ENCODE measurements at regions not wholly inside any gene's neighbourhood (a gene's known extent, or its start where the extent isn't known, plus 50 kb on each side); places are given as distances from the start of the nearest gene placed in this dataset.

GRCh38 chr17:70319516-70319915 is 150.2 kb downstream of the KCNJ2 start:
- H2BK20ac ChIP-seq (ENCODE audit: low read length) = no peak overlapping the region
- WGBS, 2 experiments (ENCODE audit: extremely low coverage in 1 of 2, insufficient coverage in 1 of 2, insufficient read length in 1 of 2, insufficient replicate concordance in 2 of 2, low coverage in 1 of 2, low lambda C conversion rate in 2 of 2, missing lambda C conversion rate in 1 of 2) = 74% methylated on average over 3 of the region's 3 CpGs; no CpG with 5 or more reads in 1 of the 2 experiments
- no peak overlapping the region for H2BK12ac ChIP-seq (ENCODE audit: low read depth, low read length)
- no peak overlapping the region for H3K4ac ChIP-seq (replicated peaks; ENCODE audit: insufficient read length, low read depth, low read length)
- H2BK15ac ChIP-seq (ENCODE audit: low read length) = no peak overlapping the region
- no peaks in the 10 kb centered on the region for H3K79me1 ChIP-seq (ENCODE audit: low read depth, low read length)
- H3K9ac ChIP-seq (replicated peaks in 1 of 4; ENCODE audit: extremely low read depth in 1 of 4, low read depth in 3 of 4, low read length in 3 of 4) = no peak overlapping the region
- no peak overlapping the region for H2AFZ ChIP-seq (ENCODE audit: low read length)
- FAIRE-seq (no peak), DNase-seq (ENCODE audit: low read depth in 1 of 2, low spot score in 2 of 2) (no peak)
- CTCF ChIA-PET (ENCODE audit: partially characterized antibody) = no interaction called here
- H4K8ac ChIP-seq (ENCODE audit: extremely low read depth, insufficient read depth, low read length) = no peak overlapping the region
- H3K4me1 ChIP-seq (replicated peaks in 1 of 4; ENCODE audit: control insufficient read depth in 3 of 4, insufficient read depth in 4 of 4, low read length in 3 of 4) = no peaks in the 10 kb centered on the region
- no peak overlapping the region for H3K18ac ChIP-seq (ENCODE audit: extremely low read depth, low read length)
- no peaks in the 10 kb centered on the region for H3K79me2 ChIP-seq (ENCODE audit: control insufficient read depth in 1 of 2, insufficient read depth in 2 of 2, low read length in 2 of 2)
- H3K23me2 ChIP-seq (ENCODE audit: low read depth, low read length) = no peaks in the 10 kb centered on the region
- no peak overlapping the region for H3K56ac ChIP-seq (replicated peaks; ENCODE audit: insufficient read length, low read depth, low read length)
- H4K91ac ChIP-seq (replicated peaks; ENCODE audit: insufficient read length, low read length) = no peak overlapping the region
- H2BK120ac ChIP-seq (replicated peaks; ENCODE audit: low read depth, low read length) = no peak overlapping the region
- no peak overlapping the region for H3K4me2 ChIP-seq (ENCODE audit: insufficient read depth in 1 of 2, low read depth in 2 of 2, low read length in 2 of 2)
- H3K27me3 ChIP-seq (replicated peaks in 1 of 4; ENCODE audit: control insufficient read depth in 3 of 4, extremely low read depth in 1 of 4, insufficient read depth in 3 of 4, low read length in 3 of 4) = no peaks in the 10 kb centered on the region
- no peaks in the 10 kb centered on the region for H3K9me3 ChIP-seq (ENCODE audit: insufficient read depth in 2 of 2, low read depth in 1 of 2, low read length in 1 of 2)
- no peak overlapping the region for H3K14ac ChIP-seq (ENCODE audit: insufficient read length)
- H3K27ac ChIP-seq (ENCODE audit: low read depth, low read length) = no peak overlapping the region
- no peak overlapping the region for H2AK5ac ChIP-seq (ENCODE audit: low read depth, low read length)
- POLR2A ChIA-PET (ENCODE audit: partially characterized antibody) = no interaction called here
- no peaks in the 10 kb centered on the region for H3K36me3 ChIP-seq (ENCODE audit: control insufficient read depth in 2 of 4, insufficient read depth in 4 of 4, low read length in 3 of 4)
- H2BK5ac ChIP-seq (ENCODE audit: low read depth, low read length) = no peak overlapping the region
- no peaks in the 10 kb centered on the region for H4K20me1 ChIP-seq (replicated peaks in 1 of 2; ENCODE audit: control insufficient read depth in 1 of 2, insufficient read depth in 2 of 2, low read length in 2 of 2)
- no peak overlapping the region for H3K4me3 ChIP-seq (ENCODE audit: extremely low read depth in 1 of 4, insufficient read depth in 2 of 4, low read depth in 3 of 4, low read length in 4 of 4)
- H3K23ac ChIP-seq (ENCODE audit: insufficient read length) = no peak overlapping the region
- H4K5ac ChIP-seq (ENCODE audit: insufficient read length, low read depth, low read length) = no peak overlapping the region
- TF ChIP-seq TAF1 (IDR thresholded peaks at IDR 0.05; ENCODE audit: low read depth, low read length) = no peak
- no peak for TF ChIP-seq RAD21 (IDR thresholded peaks at IDR 0.05 in 1 of 2, conservative IDR thresholded peaks at IDR 0.05 in 1 of 2; ENCODE audit: low read depth in 2 of 2, low read length in 2 of 2)
- no peak for TF ChIP-seq CBX8 (IDR thresholded peaks at IDR 0.05; ENCODE audit: borderline replicate concordance, low read depth, low read length)
- TF ChIP-seq PHF8 (conservative IDR thresholded peaks at IDR 0.05; ENCODE audit: low read depth, low read length) = no peak
- TF ChIP-seq GTF2F1 (IDR thresholded peaks at IDR 0.05; ENCODE audit: borderline replicate concordance, low read depth, low read length) = no peak
- no peak for TF ChIP-seq ZNF274 (IDR thresholded peaks at IDR 0.05; ENCODE audit: borderline replicate concordance, extremely low read depth, low read length)
- TF ChIP-seq BRCA1 (IDR thresholded peaks at IDR 0.05; ENCODE audit: low read depth, low read length) = no peak
- TF ChIP-seq HDAC2 (IDR thresholded peaks at IDR 0.05; ENCODE audit: borderline replicate concordance in 1 of 2, low read depth in 2 of 2, low read length in 2 of 2) = no peak
- no peak for TF ChIP-seq HDAC6 (IDR thresholded peaks at IDR 0.05; ENCODE audit: low read depth, low read length)
- TF ChIP-seq SIX5 (IDR thresholded peaks at IDR 0.05; ENCODE audit: low read depth, low read length) = no peak
- TF ChIP-seq ASH2L (IDR thresholded peaks at IDR 0.05; ENCODE audit: low read length) = no peak
- no peak for TF ChIP-seq SIRT6 (IDR thresholded peaks at IDR 0.05; ENCODE audit: low read length)
- no peak for TF ChIP-seq EGR1 (IDR thresholded peaks at IDR 0.05; ENCODE audit: borderline replicate concordance, low read depth, low read length)
- TF ChIP-seq RXRA (IDR thresholded peaks at IDR 0.05; ENCODE audit: insufficient read depth, low read depth, low read length) = no peak
- no peak for TF ChIP-seq SP1 (IDR thresholded peaks at IDR 0.05; ENCODE audit: low read depth, low read length)
- TF ChIP-seq SIN3A (conservative IDR thresholded peaks at IDR 0.05 in 1 of 2, IDR thresholded peaks at IDR 0.05 in 1 of 2; ENCODE audit: low read depth in 1 of 2, low read length in 2 of 2) = no peak
